Neural cell (in vitro differentiated cells): ENCODE measurements at regions not wholly inside any gene's neighbourhood (a gene's known extent, or its start where the extent isn't known, plus 50 kb on each side); places are given as distances from the start of the nearest gene placed in this dataset.

Experiments
- H2AFZ ChIP-seq: fragments of 200-600, 300-800 bp; sonication (generic), shearing (Covaris generic); 2 replicates; pipeline ENCODE4 v1.6.0; 2014; ENCODE audit warnings: low read depth, mild to moderate bottlenecking, antibody characterized with exemption, low read length, moderate library complexity
- H3F3A ChIP-seq: fragments of 200-600 bp; shearing (Covaris generic); 2 replicates; pipeline ENCODE4 v1.6.1; 2016; ENCODE audit warnings: mild to moderate bottlenecking, moderate library complexity, mixed read lengths, antibody characterized with exemption, low read length; ENCODE audit not compliant: insufficient read depth, poor library complexity, severe bottlenecking
- H3K27ac ChIP-seq: fragments of 200-600, 300-800 bp; sonication (generic), shearing (Covaris generic); 2 replicates; pipeline ENCODE4 v1.5.1; 2014; ENCODE audit warnings: mild to moderate bottlenecking, low read length, moderate library complexity
- H3K27me3 ChIP-seq: fragments of 300-800, 200-600 bp; sonication (generic), shearing (Covaris generic); 2 replicates; pipeline ENCODE4 v1.6.0; 2014; ENCODE audit warnings: mild to moderate bottlenecking, low read depth, low read length, moderate library complexity; ENCODE audit not compliant: insufficient read depth
- H3K36me3 ChIP-seq: fragments of 300-800, 200-600 bp; sonication (generic), shearing (Covaris generic); 2 replicates; pipeline ENCODE4 v1.5.1; 2014; ENCODE audit warnings: mild to moderate bottlenecking, antibody characterized with exemption, low read length, moderate library complexity; ENCODE audit not compliant: insufficient read depth
- H3K4me2 ChIP-seq: fragments of 300-800, 200-600 bp; sonication (generic), shearing (Covaris generic); 2 replicates; pipeline ENCODE4 v1.6.0; 2014; ENCODE audit warnings: mild to moderate bottlenecking, low read length
- H3K4me3 ChIP-seq: fragments of 300-800, 200-600 bp; sonication (generic), shearing (Covaris generic); 2 replicates; pipeline ENCODE4 v1.5.1; 2014; ENCODE audit warnings: mild to moderate bottlenecking, low read length, moderate library complexity
- H3K79me2 ChIP-seq: fragments of 200-600 bp; shearing (Covaris generic); replicated peaks from 2 replicates; pipeline ENCODE4 v1.6.0; 2014; ENCODE audit warnings: mild to moderate bottlenecking, low read length, moderate library complexity; ENCODE audit not compliant: insufficient read depth
- H3K9ac ChIP-seq: fragments of 300-800, 200-600 bp; sonication (generic), shearing (Covaris generic); 2 replicates; pipeline ENCODE4 v1.6.1; 2016; ENCODE audit warnings: mild to moderate bottlenecking, low read length, mixed read lengths
- H3K9me2 ChIP-seq: fragments of 200-600 bp; shearing (Covaris generic); 2 replicates; pipeline ENCODE4 v1.6.1; 2016; ENCODE audit warnings: mild to moderate bottlenecking, low read length, mixed read lengths; ENCODE audit not compliant: insufficient read depth
- H3K9me3 ChIP-seq: fragments of 200-600, 300-800 bp; sonication (generic), shearing (Covaris generic); 2 replicates; pipeline ENCODE4 v1.6.1; 2016; ENCODE audit warnings: mild to moderate bottlenecking, mixed run types, low read length, moderate library complexity, mixed read lengths
- H4K20me1 ChIP-seq: fragments of 200-600 bp; shearing (Covaris generic); 2 replicates; pipeline ENCODE4 v1.6.1; 2016; ENCODE audit warnings: mild to moderate bottlenecking, mixed run types; ENCODE audit not compliant: insufficient read depth
- EP300 ChIP-seq: fragments of 450-650 bp; conservative IDR thresholded peaks from 2 replicates; pipeline ENCODE4 v1.6.1; 2014; ENCODE audit warnings: antibody characterized with exemption, mild to moderate bottlenecking, moderate library complexity; ENCODE audit not compliant: poor library complexity, severe bottlenecking
- EZH2 ChIP-seq: fragments of 200-600, 300-800 bp; shearing (Covaris generic), sonication (generic); IDR thresholded peaks from 2 replicates; pipeline ENCODE4 v1.6.1; 2014; ENCODE audit warnings: antibody characterized with exemption, low read length, borderline replicate concordance, mild to moderate bottlenecking; ENCODE audit not compliant: insufficient read depth, poor library complexity, severe bottlenecking
- MXI1 ChIP-seq: fragments of 450-650 bp; conservative IDR thresholded peaks from 2 replicates; pipeline ENCODE4 v1.6.1; 2014; ENCODE audit warnings: antibody characterized with exemption, mild to moderate bottlenecking; ENCODE audit not compliant: poor library complexity, severe bottlenecking
- POLR2AphosphoS5 ChIP-seq: IDR thresholded peaks from 2 replicates; pipeline ENCODE4 v1.6.1; 2012
- RAD21 ChIP-seq: fragments of 450-650 bp; conservative IDR thresholded peaks from 2 replicates; pipeline ENCODE4 v1.6.1; 2014; ENCODE audit warnings: antibody characterized with exemption, mild to moderate bottlenecking, moderate library complexity
- SMC3 ChIP-seq: fragments of 450-650 bp; conservative IDR thresholded peaks from 2 replicates; pipeline ENCODE4 v1.6.1; 2014; ENCODE audit warnings: antibody characterized with exemption, mild to moderate bottlenecking, moderate library complexity; ENCODE audit not compliant: poor library complexity
- TAF1 ChIP-seq: IDR thresholded peaks from 2 replicates; pipeline ENCODE4 v1.6.1; 2012; ENCODE audit warnings: low read depth
- TF ChIP-seq, protein P1 (sequence below): IDR thresholded peaks from 2 replicates; pipeline ENCODE4 v1.6.1; 2012; ENCODE audit warnings: borderline replicate concordance
- TF ChIP-seq, protein P2 (sequence below): fragments of 450-650 bp; IDR thresholded peaks from 2 replicates; pipeline ENCODE4 v1.5.1; 2014; ENCODE audit warnings: antibody characterized with exemption, mild to moderate bottlenecking, moderate library complexity; ENCODE audit not compliant: poor library complexity, severe bottlenecking

GRCh38 chr2:3104261-3104660 is 273.4 kb downstream of the EIPR1 start:
- H3K9ac ChIP-seq, result no peak overlapping the region
- H2AFZ ChIP-seq, result no peak overlapping the region
- no peak overlapping the region for H3K4me3 ChIP-seq
- no peaks in the 10 kb centered on the region for H4K20me1 ChIP-seq
- no peaks in the 10 kb centered on the region for H3K36me3 ChIP-seq
- H3F3A ChIP-seq, result no peaks in the 10 kb centered on the region
- TF ChIP-seq EZH2, result no peak
- TF ChIP-seq, protein P1, sequence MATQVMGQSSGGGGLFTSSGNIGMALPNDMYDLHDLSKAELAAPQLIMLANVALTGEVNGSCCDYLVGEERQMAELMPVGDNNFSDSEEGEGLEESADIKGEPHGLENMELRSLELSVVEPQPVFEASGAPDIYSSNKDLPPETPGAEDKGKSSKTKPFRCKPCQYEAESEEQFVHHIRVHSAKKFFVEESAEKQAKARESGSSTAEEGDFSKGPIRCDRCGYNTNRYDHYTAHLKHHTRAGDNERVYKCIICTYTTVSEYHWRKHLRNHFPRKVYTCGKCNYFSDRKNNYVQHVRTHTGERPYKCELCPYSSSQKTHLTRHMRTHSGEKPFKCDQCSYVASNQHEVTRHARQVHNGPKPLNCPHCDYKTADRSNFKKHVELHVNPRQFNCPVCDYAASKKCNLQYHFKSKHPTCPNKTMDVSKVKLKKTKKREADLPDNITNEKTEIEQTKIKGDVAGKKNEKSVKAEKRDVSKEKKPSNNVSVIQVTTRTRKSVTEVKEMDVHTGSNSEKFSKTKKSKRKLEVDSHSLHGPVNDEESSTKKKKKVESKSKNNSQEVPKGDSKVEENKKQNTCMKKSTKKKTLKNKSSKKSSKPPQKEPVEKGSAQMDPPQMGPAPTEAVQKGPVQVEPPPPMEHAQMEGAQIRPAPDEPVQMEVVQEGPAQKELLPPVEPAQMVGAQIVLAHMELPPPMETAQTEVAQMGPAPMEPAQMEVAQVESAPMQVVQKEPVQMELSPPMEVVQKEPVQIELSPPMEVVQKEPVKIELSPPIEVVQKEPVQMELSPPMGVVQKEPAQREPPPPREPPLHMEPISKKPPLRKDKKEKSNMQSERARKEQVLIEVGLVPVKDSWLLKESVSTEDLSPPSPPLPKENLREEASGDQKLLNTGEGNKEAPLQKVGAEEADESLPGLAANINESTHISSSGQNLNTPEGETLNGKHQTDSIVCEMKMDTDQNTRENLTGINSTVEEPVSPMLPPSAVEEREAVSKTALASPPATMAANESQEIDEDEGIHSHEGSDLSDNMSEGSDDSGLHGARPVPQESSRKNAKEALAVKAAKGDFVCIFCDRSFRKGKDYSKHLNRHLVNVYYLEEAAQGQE, result no peak
- TF ChIP-seq TAF1, result no peak
- no peak for TF ChIP-seq RAD21
- TF ChIP-seq POLR2AphosphoS5, result no peak
- TF ChIP-seq EP300, result no peak
- no peak for TF ChIP-seq SMC3
- TF ChIP-seq MXI1, result no peak
- TF ChIP-seq, protein P2, sequence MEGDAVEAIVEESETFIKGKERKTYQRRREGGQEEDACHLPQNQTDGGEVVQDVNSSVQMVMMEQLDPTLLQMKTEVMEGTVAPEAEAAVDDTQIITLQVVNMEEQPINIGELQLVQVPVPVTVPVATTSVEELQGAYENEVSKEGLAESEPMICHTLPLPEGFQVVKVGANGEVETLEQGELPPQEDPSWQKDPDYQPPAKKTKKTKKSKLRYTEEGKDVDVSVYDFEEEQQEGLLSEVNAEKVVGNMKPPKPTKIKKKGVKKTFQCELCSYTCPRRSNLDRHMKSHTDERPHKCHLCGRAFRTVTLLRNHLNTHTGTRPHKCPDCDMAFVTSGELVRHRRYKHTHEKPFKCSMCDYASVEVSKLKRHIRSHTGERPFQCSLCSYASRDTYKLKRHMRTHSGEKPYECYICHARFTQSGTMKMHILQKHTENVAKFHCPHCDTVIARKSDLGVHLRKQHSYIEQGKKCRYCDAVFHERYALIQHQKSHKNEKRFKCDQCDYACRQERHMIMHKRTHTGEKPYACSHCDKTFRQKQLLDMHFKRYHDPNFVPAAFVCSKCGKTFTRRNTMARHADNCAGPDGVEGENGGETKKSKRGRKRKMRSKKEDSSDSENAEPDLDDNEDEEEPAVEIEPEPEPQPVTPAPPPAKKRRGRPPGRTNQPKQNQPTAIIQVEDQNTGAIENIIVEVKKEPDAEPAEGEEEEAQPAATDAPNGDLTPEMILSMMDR, result no peak
- H3K79me2 ChIP-seq, result no peaks in the 10 kb centered on the region
- no peak overlapping the region for H3K27ac ChIP-seq
- H3K9me3 ChIP-seq, result no peaks in the 10 kb centered on the region
- H3K4me2 ChIP-seq, result no peak overlapping the region
- H3K9me2 ChIP-seq, result no peaks in the 10 kb centered on the region
- no peaks in the 10 kb centered on the region for H3K27me3 ChIP-seq

DNA sequence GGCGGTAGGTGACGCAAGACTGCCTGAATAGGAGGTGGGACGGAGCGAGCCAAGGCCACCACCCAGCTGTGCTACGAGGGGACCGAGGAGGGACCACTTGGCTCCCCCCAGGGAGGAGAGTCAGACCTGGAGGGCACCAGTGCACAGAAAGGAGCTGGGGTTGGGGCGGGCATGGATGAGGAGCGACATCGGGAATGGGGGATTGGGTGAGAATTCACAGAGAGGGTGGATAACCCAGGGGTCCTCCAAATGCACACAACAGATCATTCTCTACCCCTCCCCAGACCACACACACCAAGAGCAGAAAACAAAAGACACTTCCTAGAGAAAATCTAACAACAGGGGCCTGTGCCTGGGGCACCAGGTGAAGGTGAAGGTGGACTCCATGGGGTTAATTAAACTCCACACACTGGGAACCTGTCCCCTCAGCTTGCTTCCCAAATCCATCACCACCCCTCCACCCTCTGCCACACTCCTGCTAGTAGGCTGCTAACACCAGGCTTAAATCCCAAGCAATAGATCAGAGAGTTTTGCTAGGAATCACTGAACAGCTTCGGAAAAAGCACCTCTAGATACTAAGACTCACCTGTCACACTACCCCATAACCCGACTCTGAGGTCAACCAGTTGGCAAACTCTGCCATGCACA is 274.6 kb downstream of the EIPR1 start:
- Histone ChIP-seq H2AFZ (no peak overlapping the region), H3K9me3 (no peaks in the 10 kb centered on the region), H3K36me3 (no peaks in the 10 kb centered on the region), H3K9me2 (no peaks in the 10 kb centered on the region), H3F3A (no peaks in the 10 kb centered on the region), H3K4me3 (no peak overlapping the region), H3K27ac (no peak overlapping the region), H3K4me2 (no peak overlapping the region), H3K27me3 (no peaks in the 10 kb centered on the region), H3K79me2 (no peaks in the 10 kb centered on the region), H4K20me1 (no peaks in the 10 kb centered on the region), H3K9ac (no peak overlapping the region)
- TF ChIP-seq EZH2 (no peak), EP300 (no peak), TAF1 (no peak), SMC3 (no peak), RAD21 (no peak)
- TF ChIP-seq, protein P2, result no peak
